ENCODE measurements at regions not wholly inside any gene's neighbourhood (a gene's known extent, or its start where the extent isn't known, plus 50 kb on each side); places are given as distances from the start of the nearest gene placed in this dataset.
"Not testable (repeated sequence)": the region's sequence is repeated elsewhere in the genome, so short reads cannot be mapped to it uniquely, and the experiment has no call there.

DNA sequence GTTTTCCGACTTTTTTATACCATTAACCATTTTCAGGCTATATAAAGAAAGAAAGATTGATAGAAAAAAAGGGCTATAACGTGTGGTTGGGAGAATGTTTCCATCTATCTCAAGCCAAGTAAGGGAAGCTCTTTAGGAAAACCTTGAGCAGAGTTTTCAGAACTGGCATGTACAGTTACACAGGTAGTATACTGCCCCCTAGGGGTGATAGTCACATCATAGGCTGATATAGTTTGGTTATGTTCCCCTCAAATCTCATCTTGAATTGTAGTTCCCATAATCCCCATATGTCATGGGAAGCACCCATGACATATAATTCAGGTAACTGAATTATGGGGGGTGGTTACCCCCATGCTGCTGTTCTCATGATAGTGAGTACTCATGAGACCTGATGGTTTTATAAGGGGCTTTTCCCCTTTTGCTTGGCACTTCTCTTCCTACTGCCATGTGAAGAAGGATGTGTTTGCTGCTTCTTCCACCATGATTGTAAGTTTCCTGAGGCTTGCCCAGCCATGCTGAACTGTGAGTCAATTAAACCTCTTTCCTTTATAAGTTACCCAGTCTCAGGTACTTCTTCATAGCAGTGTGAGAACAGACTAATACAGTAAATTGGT lies 186.8 kb downstream of the TMA16 start:
- TF ChIP-seq, protein P1, sequence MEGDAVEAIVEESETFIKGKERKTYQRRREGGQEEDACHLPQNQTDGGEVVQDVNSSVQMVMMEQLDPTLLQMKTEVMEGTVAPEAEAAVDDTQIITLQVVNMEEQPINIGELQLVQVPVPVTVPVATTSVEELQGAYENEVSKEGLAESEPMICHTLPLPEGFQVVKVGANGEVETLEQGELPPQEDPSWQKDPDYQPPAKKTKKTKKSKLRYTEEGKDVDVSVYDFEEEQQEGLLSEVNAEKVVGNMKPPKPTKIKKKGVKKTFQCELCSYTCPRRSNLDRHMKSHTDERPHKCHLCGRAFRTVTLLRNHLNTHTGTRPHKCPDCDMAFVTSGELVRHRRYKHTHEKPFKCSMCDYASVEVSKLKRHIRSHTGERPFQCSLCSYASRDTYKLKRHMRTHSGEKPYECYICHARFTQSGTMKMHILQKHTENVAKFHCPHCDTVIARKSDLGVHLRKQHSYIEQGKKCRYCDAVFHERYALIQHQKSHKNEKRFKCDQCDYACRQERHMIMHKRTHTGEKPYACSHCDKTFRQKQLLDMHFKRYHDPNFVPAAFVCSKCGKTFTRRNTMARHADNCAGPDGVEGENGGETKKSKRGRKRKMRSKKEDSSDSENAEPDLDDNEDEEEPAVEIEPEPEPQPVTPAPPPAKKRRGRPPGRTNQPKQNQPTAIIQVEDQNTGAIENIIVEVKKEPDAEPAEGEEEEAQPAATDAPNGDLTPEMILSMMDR (IDR thresholded peaks at IDR 0.05; ENCODE audit: low read depth, low read length), result peak; percentile 25
- DNase-seq (ENCODE audit: extremely low read depth, low read depth), result no peak

DNA sequence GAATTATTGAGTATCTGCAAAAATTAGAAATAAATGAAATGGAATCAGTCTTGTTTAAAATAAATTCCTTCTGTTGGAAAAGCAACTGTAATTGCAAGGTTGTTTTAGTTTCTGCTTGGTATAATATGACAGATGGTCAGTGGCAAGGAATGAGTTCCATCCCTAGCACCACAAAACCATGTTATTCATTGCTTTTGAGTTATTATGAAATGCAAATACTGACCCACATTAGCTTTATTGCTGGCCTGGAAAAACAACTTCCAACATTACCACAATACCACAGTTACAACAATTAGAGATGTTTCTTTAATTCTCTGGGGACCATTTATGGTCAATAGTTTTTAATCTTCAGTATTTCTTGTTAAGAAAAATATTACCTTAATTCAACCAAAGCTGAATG lies 194.4 kb downstream of the TMA16 start:
- TF ChIP-seq, protein P1 (IDR thresholded peaks at IDR 0.05; ENCODE audit: low read depth, low read length), result no peak
- no peak for DNase-seq (ENCODE audit: extremely low read depth, low read depth)

DNA sequence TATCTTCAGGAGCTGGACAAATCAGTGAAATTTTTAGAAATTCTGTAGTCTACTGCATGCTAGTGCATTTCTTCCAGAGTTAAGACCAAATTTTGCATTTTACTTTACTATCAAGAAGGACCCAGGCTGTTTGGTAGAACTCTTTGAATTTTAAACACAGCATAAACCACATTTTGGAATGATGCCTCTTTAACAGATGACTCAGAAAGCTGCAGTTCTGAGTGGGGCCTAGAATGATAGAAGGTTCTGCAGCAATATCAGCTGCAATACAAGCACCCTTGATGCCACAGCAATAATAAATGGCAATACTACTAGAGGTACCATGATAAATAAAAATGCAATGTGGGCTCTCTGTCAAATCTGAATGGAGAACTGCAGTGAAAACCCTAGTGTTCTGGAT lies 198.7 kb downstream of the TMA16 start:
- no peak for DNase-seq (ENCODE audit: extremely low read depth, low read depth)
- TF ChIP-seq, protein P1 (IDR thresholded peaks at IDR 0.05; ENCODE audit: low read depth, low read length), result no peak

DNA sequence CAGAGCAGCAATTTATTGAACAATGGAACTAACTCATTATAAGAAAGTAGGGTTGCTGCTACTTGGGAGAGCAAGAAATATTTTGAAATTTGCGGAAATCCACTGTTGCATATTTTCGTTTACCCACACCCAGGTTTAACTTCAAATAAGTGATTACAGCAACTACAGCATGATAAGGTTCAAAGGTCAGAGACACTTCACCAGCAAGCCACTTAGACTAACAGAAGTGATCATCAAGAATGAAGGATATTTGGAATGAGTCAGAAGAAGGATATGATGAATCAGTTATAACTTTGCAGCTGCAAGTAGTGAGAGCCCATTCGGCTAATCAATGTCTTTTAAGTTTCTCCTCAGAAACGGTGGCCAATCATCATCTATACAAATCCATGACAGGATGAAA lies 199.3 kb downstream of the TMA16 start:
- no peak for DNase-seq (ENCODE audit: extremely low read depth, low read depth)
- TF ChIP-seq, protein P1 (IDR thresholded peaks at IDR 0.05; ENCODE audit: low read depth, low read length), result no peak

DNA sequence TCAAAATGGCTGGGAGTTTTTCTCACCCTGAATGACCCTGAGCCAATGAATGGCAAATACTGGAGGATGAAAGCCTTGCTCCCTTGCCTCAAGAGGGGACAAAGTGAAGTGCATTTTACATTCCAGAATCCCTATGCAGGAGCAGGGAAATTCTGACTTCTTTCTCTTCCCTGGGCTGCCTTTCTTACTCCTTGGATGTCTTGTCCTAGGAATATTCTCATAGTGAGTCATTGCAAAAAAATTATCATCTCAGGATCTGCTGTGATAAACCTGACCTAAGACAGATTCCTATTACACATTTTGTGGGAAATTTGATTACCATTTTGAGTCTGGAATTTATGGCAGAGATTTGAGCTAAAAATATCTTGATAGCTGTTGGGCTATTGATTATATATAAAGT lies 199.9 kb downstream of the TMA16 start:
- no peak for DNase-seq (ENCODE audit: extremely low read depth, low read depth)
- TF ChIP-seq, protein P1 (IDR thresholded peaks at IDR 0.05; ENCODE audit: low read depth, low read length), result no peak

DNA sequence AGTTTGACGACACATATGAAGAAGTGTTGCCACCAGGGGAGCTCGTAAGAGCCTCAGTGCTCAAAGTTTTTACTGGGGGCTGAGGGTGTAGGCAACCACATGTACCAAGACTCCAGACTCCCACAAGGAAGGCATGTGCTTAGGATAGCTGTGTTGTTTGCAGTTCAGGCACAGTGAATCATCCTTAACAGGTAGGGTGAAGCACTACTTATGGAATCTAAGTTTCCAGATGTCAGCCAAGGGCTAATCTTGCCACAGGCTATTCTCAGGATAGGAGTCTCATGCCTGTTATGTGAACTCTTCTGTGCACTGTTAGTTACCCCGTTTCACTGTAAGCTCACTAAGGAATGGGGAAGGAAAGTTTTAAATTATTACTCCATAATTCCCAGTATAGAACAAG lies 202.6 kb downstream of the TMA16 start:
- no peak for DNase-seq (ENCODE audit: extremely low read depth, low read depth)
- TF ChIP-seq, protein P1 (IDR thresholded peaks at IDR 0.05; ENCODE audit: low read depth, low read length), result no peak

DNA sequence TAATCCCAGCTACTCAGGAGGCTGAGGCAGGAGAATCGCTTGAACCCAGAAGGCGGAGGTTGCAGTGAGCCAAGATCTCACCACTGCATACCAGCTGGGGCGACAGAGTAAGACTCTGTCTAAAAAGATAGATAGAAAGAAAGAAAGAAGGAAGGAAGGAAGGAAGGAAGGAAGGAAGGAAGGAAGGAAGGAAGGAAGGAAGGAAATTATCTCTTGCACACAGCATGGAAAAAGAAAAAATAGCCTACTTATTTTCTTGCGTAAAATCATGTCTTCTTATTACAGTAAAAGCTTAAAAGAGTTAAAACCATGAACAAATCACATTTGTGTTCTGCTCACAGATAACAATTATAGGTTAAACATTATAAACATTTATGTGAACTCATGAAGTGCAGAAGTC lies 205.9 kb downstream of the TMA16 start:
- DNase-seq (ENCODE audit: extremely low read depth, low read depth), result not testable (repeated sequence)

DNA sequence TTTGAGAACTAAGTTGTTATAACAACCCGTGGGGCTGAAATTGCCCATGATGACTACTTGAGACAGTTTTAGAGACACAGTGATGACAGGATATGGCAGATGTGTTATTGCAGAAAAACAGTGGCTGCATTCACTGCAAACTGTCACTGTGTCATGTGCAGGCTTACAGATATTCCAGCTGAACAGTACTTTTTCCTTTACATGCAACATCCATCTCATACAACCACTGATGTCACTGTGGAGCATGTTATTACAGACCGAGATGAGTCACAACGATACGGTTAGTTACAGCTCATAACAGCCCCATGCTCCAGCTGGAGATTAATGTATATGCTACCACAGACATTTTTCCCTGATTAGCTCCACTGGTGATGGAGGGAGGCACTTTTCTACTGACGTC lies 207.4 kb downstream of the TMA16 start:
- TF ChIP-seq, protein P1 (IDR thresholded peaks at IDR 0.05; ENCODE audit: low read depth, low read length), result no peak
- DNase-seq (ENCODE audit: extremely low read depth, low read depth), result no peak

Data from AG09319 (cell line).